ENCODE measurements at regions not wholly inside any gene's neighbourhood (a gene's known extent, or its start where the extent isn't known, plus 50 kb on each side); places are given as distances from the start of the nearest gene placed in this dataset.

- TF ChIP-seq CTCF (IDR thresholded peaks at IDR 0.05): no peak
- TF ChIP-seq ZFX (IDR thresholded peaks at IDR 0.05; ENCODE audit: borderline replicate concordance): no peak
Observed at GRCh38 chr5:124252191-124252638, 494.2 kb downstream of the ZNF608 start.

All from 22Rv1 (cell line).